H1 (cell line): ENCODE measurements at regions not wholly inside any gene's neighbourhood (a gene's known extent, or its start where the extent isn't known, plus 50 kb on each side); places are given as distances from the start of the nearest gene placed in this dataset.

Source experiments
- ASH2L ChIP-seq: fragments of 200-600, 300-600 bp; sonication (generic); IDR thresholded peaks from one replicate; pipeline ENCODE4 v1.7.1; 2017; ENCODE audit warnings: low read length
- BCL11A ChIP-seq, 2 experiments: IDR thresholded peaks; one replicate each; pipeline ENCODE4 v1.6.1; 2011; ENCODE audit warnings: low read depth in 2 of 2, low read length in 2 of 2, mild to moderate bottlenecking in 2 of 2
- BRCA1 ChIP-seq: IDR thresholded peaks from 2 replicates; pipeline ENCODE4 v1.6.1; 2012; ENCODE audit warnings: low read depth, low read length, improper control_type of control experiment
- CTBP2 ChIP-seq: IDR thresholded peaks from 2 replicates; pipeline ENCODE4 v1.7.0; 2011; ENCODE audit warnings: borderline replicate concordance, mild to moderate bottlenecking, moderate library complexity, mixed read lengths, low read length; ENCODE audit not compliant: insufficient read depth, insufficient read length
- FOSL1 ChIP-seq: IDR thresholded peaks from 2 replicates; pipeline ENCODE4 v1.6.1; 2011; ENCODE audit warnings: mild to moderate bottlenecking, low read depth, low read length, moderate library complexity; ENCODE audit not compliant: insufficient read depth
- GABPA ChIP-seq: IDR thresholded peaks from 2 replicates; pipeline ENCODE4 v1.6.1; 2011; ENCODE audit warnings: mild to moderate bottlenecking, low read length, moderate library complexity, borderline replicate concordance; ENCODE audit not compliant: insufficient read depth
- MAFK ChIP-seq: IDR thresholded peaks from 2 replicates; pipeline ENCODE4 v1.6.1; 2012; ENCODE audit warnings: low read depth, mild to moderate bottlenecking, improper control_type of control experiment, low read length
- RBBP5 ChIP-seq: IDR thresholded peaks from 2 replicates; pipeline ENCODE4 v1.7.1; 2012; ENCODE audit warnings: low read depth, mild to moderate bottlenecking, inconsistent platforms, low read length, moderate library complexity, borderline replicate concordance
- SIRT6 ChIP-seq: IDR thresholded peaks from one replicate; pipeline ENCODE4 v1.7.1; 2012; ENCODE audit warnings: low read length, inconsistent platforms
- TCF12 ChIP-seq: IDR thresholded peaks from 2 replicates; pipeline ENCODE4 v1.6.1; 2011; ENCODE audit warnings: low read depth, mild to moderate bottlenecking, low read length
- TEAD4 ChIP-seq: IDR thresholded peaks from 2 replicates; pipeline ENCODE4 v1.6.1; 2012; ENCODE audit warnings: low read depth, low read length, inconsistent platforms, mixed read lengths
- TF ChIP-seq, protein P1 (sequence below): fragments of 300-600 bp; sonication (generic); IDR thresholded peaks from 2 replicates; pipeline ENCODE4 v1.7.1; 2012; ENCODE audit warnings: low read length, moderate library complexity, mild to moderate bottlenecking, inconsistent platforms; ENCODE audit not compliant: insufficient replicate concordance

GRCh38 chr22:12613199-12613598 is 2914.8 kb upstream of the OR11H1 start (continued):
- TF ChIP-seq, protein P1, sequence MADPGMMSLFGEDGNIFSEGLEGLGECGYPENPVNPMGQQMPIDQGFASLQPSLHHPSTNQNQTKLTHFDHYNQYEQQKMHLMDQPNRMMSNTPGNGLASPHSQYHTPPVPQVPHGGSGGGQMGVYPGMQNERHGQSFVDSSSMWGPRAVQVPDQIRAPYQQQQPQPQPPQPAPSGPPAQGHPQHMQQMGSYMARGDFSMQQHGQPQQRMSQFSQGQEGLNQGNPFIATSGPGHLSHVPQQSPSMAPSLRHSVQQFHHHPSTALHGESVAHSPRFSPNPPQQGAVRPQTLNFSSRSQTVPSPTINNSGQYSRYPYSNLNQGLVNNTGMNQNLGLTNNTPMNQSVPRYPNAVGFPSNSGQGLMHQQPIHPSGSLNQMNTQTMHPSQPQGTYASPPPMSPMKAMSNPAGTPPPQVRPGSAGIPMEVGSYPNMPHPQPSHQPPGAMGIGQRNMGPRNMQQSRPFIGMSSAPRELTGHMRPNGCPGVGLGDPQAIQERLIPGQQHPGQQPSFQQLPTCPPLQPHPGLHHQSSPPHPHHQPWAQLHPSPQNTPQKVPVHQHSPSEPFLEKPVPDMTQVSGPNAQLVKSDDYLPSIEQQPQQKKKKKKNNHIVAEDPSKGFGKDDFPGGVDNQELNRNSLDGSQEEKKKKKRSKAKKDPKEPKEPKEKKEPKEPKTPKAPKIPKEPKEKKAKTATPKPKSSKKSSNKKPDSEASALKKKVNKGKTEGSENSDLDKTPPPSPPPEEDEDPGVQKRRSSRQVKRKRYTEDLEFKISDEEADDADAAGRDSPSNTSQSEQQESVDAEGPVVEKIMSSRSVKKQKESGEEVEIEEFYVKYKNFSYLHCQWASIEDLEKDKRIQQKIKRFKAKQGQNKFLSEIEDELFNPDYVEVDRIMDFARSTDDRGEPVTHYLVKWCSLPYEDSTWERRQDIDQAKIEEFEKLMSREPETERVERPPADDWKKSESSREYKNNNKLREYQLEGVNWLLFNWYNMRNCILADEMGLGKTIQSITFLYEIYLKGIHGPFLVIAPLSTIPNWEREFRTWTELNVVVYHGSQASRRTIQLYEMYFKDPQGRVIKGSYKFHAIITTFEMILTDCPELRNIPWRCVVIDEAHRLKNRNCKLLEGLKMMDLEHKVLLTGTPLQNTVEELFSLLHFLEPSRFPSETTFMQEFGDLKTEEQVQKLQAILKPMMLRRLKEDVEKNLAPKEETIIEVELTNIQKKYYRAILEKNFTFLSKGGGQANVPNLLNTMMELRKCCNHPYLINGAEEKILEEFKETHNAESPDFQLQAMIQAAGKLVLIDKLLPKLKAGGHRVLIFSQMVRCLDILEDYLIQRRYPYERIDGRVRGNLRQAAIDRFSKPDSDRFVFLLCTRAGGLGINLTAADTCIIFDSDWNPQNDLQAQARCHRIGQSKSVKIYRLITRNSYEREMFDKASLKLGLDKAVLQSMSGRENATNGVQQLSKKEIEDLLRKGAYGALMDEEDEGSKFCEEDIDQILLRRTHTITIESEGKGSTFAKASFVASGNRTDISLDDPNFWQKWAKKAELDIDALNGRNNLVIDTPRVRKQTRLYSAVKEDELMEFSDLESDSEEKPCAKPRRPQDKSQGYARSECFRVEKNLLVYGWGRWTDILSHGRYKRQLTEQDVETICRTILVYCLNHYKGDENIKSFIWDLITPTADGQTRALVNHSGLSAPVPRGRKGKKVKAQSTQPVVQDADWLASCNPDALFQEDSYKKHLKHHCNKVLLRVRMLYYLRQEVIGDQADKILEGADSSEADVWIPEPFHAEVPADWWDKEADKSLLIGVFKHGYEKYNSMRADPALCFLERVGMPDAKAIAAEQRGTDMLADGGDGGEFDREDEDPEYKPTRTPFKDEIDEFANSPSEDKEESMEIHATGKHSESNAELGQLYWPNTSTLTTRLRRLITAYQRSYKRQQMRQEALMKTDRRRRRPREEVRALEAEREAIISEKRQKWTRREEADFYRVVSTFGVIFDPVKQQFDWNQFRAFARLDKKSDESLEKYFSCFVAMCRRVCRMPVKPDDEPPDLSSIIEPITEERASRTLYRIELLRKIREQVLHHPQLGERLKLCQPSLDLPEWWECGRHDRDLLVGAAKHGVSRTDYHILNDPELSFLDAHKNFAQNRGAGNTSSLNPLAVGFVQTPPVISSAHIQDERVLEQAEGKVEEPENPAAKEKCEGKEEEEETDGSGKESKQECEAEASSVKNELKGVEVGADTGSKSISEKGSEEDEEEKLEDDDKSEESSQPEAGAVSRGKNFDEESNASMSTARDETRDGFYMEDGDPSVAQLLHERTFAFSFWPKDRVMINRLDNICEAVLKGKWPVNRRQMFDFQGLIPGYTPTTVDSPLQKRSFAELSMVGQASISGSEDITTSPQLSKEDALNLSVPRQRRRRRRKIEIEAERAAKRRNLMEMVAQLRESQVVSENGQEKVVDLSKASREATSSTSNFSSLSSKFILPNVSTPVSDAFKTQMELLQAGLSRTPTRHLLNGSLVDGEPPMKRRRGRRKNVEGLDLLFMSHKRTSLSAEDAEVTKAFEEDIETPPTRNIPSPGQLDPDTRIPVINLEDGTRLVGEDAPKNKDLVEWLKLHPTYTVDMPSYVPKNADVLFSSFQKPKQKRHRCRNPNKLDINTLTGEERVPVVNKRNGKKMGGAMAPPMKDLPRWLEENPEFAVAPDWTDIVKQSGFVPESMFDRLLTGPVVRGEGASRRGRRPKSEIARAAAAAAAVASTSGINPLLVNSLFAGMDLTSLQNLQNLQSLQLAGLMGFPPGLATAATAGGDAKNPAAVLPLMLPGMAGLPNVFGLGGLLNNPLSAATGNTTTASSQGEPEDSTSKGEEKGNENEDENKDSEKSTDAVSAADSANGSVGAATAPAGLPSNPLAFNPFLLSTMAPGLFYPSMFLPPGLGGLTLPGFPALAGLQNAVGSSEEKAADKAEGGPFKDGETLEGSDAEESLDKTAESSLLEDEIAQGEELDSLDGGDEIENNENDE = no peak
- no peak for TF ChIP-seq GABPA
- TF ChIP-seq SIRT6 = no peak
- no peak for TF ChIP-seq TCF12
- TF ChIP-seq ASH2L = no peak
- TF ChIP-seq BRCA1 = no peak
- TF ChIP-seq FOSL1 = no peak
- no peak for TF ChIP-seq TEAD4
- TF ChIP-seq CTBP2 = no peak
- no peak for TF ChIP-seq RBBP5
- TF ChIP-seq BCL11A (IDR thresholded peaks at IDR 0.05; ENCODE audit: low read depth in 2 of 2, low read length in 2 of 2) = no peak
- no peak for TF ChIP-seq MAFK
